ENCODE measurements at regions not wholly inside any gene's neighbourhood (a gene's known extent, or its start where the extent isn't known, plus 50 kb on each side); places are given as distances from the start of the nearest gene placed in this dataset.

GRCh38 chr5:20555034-20555433 is 567.0 kb upstream of the CDH18 start:
- no peak for DNase-seq
- TF ChIP-seq CTCF (IDR thresholded peaks at IDR 0.05), result no peak
- no peak overlapping the region for H3K4me3 ChIP-seq

GRCh38 chr5:20554001-20554400 is 566.0 kb upstream of the CDH18 start:
- peaks cover 0 to 3% (median 0%) of the 10 kb centered on the region in 3 donors for H3K9me3 ChIP-seq
- intact Hi-C loops (cut with DNase I; ENCODE audit: low total_unique reads), result no loop called here
- no peak overlapping the region for H3K4me3 ChIP-seq
- no peaks in the 10 kb centered on the region for H3K4me1 ChIP-seq
- no peak for TF ChIP-seq CTCF (IDR thresholded peaks at IDR 0.05)
- H3K27ac ChIP-seq, result no peak overlapping the region
- H3K27me3 ChIP-seq, result no peaks in the 10 kb centered on the region
- no peak for DNase-seq
- no peaks in the 10 kb centered on the region for H3K36me3 ChIP-seq

More at GRCh38 chr5:20555034-20555433, 567.0 kb upstream of the CDH18 start:
- H3K4me1 ChIP-seq, result no peaks in the 10 kb centered on the region
- peaks cover 0 to 3% (median 0%) of the 10 kb centered on the region in 3 donors for H3K9me3 ChIP-seq
- H3K27ac ChIP-seq, result no peak overlapping the region
- H3K36me3 ChIP-seq, result no peaks in the 10 kb centered on the region
- intact Hi-C loops (cut with DNase I; ENCODE audit: low total_unique reads), result no loop called here
- H3K27me3 ChIP-seq, result no peaks in the 10 kb centered on the region

GRCh38 chr5:20537911-20538703 is 550.1 kb upstream of the CDH18 start:
- Histone ChIP-seq H3K36me3 (no peaks in the 10 kb centered on the region), H3K9me3 (peaks cover 0 to 3% (median 0%) of the 10 kb centered on the region in 3 donors), H3K27ac (no peak overlapping the region), H3K4me3 (no peak overlapping the region), H3K27me3 (no peaks in the 10 kb centered on the region), H3K4me1 (no peaks in the 10 kb centered on the region)
- no peak for TF ChIP-seq CTCF (IDR thresholded peaks at IDR 0.05)
- DNase-seq, result no peak
- intact Hi-C loops (cut with DNase I; ENCODE audit: low total_unique reads), result no loop called here

- no peaks in the 10 kb centered on the region for H3K27me3 ChIP-seq
- intact Hi-C loops (cut with DNase I; ENCODE audit: low total_unique reads), result no loop called here
- DNase-seq, result no peak
Measured at GRCh38 chr5:20536813-20537212, 548.8 kb upstream of the CDH18 start.

GRCh38 chr5:20536341-20536740 is 548.3 kb upstream of the CDH18 start:
- H3K36me3 ChIP-seq, result no peaks in the 10 kb centered on the region
- H3K9me3 ChIP-seq, result peaks cover 0 to 3% (median 0%) of the 10 kb centered on the region in 3 donors
- DNase-seq, result no peak
- no peaks in the 10 kb centered on the region for H3K4me1 ChIP-seq
- intact Hi-C loops (cut with DNase I; ENCODE audit: low total_unique reads), result no loop called here
- H3K27ac ChIP-seq, result no peak overlapping the region
- no peak for TF ChIP-seq CTCF (IDR thresholded peaks at IDR 0.05)
- H3K4me3 ChIP-seq, result no peak overlapping the region
- H3K27me3 ChIP-seq, result no peaks in the 10 kb centered on the region

More at GRCh38 chr5:20536813-20537212, 548.8 kb upstream of the CDH18 start:
- TF ChIP-seq CTCF (IDR thresholded peaks at IDR 0.05), result no peak
- Histone ChIP-seq H3K27ac (no peak overlapping the region), H3K36me3 (no peaks in the 10 kb centered on the region), H3K9me3 (peaks cover 0 to 3% (median 0%) of the 10 kb centered on the region in 3 donors), H3K4me1 (no peaks in the 10 kb centered on the region), H3K4me3 (no peak overlapping the region)

Data from tibial artery (tissue), 4 donors.